HG03066 (cell line): ENCODE measurements at regions not wholly inside any gene's neighbourhood (a gene's known extent, or its start where the extent isn't known, plus 50 kb on each side); places are given as distances from the start of the nearest gene placed in this dataset.

Source experiments
- ATAC-seq: cut with Tn5 transposase; IDR thresholded peaks from one replicate; pipeline ENCODE4 v1.9.1; 2021; ENCODE audit warnings: low read depth; ENCODE audit not compliant: unreplicated experiment

DNA sequence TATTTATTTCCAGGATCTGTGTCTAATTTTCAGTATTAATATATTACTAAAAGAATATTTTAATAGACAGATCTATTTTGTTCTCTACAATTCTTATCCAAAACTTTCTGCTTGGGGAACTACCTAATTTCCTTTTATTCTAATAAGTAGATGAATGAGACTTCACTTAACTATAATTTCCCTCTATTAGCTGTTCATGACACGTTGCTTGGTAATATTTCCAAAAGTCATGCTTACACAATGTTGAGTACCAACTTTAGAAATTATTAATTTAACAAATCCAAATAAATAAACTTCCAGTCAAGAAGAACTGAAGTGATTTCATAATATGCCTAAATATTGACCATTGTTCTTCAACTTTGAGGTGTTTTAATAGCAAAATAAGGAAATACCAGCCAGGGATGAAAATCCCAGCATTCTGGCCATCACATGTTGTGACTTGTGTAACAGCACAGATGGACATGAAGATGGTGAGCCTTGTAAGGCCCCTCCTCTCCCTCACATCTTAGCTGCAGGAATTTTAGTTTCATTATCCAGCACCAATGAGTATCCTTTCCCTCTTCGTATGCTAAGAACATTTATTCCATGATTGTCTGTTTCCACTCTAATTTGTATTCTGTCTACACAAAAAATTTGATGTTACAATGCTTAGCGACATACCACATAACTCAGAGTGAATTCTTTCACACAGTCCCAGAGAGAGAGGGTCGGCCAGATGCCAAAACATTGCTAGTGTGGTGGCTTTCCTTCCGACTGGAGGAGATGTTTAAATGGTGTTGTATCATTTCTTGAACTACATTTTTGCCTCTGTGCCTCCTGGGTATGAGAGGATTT is 137.5 kb downstream of the FOXA2 start:
- ATAC-seq: no peak

DNA sequence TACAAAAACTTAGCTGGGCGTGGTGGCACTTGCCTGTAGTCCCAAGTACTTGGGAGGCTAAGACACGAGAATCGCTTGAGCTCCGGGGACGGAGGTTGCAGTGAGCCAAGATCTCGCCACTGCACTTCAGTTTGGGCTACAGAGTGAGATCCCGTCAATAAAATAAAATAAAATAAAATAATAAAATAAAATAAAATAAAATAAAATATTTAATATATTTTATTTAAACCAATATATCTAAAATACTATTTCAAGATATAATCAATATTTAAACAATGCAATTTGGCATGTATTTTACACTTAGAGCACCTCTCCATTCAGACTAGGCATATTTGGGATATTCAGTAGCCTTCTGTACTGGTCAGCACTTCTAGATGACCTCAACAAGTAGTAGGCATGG is 142.1 kb downstream of the FOXA2 start:
- no peak for ATAC-seq

DNA sequence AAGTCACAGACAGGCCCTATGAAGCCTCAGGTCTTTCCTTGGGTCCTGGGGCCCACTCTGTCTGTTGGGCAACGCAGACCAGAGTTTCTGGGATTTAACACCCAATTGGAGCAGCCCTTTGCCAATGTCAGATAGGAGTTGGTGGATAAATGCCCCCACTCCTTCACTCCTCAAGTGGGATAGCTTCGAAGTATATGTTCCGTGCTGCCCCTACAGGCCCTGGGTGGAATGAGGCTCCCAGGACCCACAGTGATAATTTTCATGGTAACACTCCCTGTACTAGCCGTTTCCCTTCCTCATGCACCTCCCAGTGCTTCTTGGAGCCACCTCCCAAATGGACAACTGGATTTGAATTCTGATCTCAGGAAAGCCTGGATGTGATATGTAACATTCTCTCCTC is 145.4 kb downstream of the FOXA2 start:
- no peak for ATAC-seq

DNA sequence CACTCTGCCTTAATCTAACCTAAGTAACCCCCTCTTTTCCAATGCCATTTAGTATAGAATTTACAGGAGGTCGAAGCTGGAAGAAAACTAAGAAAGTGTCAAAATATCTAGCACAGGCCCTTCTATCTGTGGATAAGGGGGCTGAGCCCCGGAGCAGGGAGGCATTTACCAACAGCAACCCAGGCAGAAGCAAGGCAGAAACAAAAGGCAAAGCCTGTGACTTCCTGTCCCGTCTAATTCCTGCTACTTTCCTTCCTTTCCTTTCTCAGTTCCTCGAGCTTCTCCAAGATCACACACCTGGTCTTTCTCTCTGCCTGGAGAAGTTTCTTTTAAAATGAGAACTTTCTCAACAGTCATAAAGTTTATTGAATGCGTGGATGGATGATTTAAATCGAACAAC is 146.0 kb downstream of the FOXA2 start:
- ATAC-seq: no peak

DNA sequence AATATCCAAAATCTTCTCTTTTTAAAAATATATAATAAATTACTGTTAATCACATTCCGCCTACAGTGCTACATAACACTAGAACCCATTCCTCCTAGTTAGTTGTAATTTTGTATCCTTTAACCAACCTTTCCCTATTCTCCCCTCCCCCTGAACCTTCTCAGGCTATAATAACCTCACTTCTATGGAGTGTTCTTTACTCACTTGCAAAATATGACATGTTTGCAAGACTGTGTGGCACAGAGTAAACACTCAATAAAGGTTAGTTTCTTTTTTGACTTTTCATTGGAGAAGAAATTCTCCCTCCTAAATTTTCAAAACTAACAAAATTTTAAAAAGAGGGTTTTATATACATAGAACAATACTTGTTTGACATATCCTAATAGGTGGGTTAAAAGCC is 147.0 kb downstream of the FOXA2 start:
- no peak for ATAC-seq

DNA sequence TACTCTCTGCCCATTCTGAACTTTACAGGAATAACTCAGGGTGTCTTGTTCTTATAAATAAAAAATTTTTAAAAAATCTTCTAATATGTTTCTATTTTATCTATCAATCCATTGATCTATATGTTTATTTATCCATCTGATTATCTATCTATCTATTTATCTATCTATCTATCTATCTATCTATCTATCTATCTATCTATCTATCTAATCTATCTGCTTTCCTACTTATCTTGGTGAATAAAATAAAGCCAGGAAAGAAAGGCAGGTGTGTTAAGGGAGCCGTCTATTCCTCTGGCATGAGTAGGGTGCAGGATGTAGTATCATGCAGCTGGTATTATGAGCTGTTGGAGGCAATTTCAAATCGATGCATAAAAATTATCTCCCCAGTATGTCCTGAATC is 153.0 kb downstream of the FOXA2 start:
- no peak for ATAC-seq

DNA sequence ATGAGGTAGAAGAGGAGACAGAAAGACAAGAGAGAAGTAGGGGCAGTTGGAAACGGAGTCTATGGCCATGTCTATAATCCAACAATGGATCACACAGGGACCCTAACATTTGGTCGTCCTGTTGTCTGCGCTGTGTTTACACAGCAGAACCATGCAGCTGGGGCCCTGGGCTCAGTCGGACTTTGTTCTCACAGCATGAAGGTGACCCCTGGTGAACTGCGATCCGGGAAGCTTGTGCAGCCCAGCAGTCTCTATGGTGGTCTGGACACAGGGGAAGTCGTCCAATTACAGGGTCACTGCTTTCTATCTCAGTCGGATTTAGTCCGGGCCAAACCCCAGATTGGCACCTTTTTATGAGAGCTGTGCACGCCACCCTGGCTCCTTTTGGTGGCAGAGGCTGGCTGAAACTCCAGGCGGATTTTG is 153.6 kb downstream of the FOXA2 start:
- ATAC-seq: no peak

DNA sequence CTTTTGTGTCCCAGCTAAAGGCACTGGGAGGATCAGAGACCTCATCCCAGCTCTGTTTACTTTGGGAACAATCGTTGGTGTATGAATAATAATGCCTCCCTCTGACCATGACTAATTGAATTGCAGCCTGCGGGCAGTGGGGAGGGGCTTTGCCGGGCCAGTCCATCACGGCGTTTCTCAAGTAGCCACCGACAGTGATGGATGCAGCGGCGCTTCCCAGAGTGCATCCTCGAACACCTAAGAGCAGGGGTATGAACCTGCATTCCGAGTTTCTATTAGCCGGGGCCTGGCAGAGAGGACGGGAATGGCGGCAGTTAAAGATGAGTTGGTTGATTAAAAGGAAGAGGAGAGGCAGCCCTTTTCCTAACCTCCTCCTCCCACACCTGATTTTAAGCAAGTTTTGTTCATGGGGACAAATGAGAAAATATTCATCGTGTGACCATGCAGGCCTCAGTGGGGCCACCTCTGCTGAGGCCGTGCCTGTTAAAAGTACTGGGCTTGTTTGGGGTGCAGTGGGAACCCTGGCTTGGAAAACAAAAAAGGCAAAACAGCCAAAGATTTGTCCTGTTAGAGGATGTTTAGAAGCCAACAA is 154.1 kb downstream of the FOXA2 start:
- no peak for ATAC-seq

DNA sequence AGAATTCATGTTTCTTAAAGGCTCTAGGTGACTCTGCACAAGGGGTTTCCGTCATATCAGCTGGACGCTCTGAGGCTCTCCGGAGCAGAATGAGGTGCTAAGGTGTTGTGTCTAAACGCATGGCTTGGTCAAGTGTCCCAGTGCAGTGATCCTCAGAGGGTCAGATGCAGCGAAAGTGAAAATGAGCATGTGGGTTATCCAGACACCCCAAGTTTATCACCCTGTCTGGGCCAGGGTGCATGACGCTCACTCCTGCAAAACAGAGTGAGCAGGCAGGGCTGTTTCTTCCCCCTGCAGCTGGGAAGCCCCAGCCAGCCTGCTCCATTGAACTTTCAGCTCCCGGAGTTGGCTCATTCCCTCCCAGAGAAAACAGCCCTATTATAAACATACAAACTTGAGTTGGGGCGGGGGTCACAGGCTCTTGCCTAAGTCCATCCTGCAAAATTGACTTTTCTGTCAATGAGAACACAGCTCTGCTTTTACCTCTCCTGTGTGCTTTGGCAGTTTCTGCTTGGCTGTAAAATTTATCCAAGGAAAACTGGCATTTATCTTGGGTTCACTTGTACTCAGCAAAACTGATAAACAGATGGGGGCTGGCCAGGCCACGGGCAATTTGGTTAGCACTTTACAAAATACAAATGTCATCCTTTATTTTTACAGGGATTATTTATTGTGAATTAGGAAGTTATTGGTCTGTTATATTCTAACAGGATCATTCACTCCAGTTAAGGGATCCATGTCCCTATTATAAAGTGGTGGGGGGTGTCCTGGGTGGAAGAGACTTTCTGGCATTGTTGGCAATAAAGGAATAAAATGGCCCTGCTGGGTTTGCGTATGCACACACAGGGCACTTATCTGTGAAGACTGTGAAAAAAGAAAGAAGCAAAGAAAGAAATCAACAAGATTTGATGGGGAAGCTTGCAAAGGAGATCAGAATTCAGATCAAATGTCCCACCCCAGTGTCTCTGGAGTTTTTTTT is 154.9 kb downstream of the FOXA2 start:
- ATAC-seq: no peak

DNA sequence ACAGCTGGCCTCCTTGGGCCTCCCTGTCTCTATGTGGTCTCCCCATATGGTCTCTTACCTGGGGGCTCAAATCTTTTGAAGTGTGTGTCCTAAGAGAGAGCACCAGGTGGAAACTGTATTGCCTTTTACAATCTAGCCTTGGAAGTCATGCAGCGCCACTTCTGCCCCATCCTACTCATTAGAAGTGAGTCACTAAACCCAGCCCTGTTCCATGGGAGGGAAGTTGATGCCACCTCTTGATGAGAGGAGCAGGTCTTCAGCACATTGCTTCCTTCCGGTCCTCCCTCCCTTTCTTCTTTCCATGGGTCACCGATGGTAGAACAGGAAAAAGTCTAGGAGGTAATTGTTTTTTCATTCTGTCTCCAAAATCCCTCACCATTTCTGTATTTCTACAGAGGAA is 156.3 kb downstream of the FOXA2 start:
- ATAC-seq: no peak

DNA sequence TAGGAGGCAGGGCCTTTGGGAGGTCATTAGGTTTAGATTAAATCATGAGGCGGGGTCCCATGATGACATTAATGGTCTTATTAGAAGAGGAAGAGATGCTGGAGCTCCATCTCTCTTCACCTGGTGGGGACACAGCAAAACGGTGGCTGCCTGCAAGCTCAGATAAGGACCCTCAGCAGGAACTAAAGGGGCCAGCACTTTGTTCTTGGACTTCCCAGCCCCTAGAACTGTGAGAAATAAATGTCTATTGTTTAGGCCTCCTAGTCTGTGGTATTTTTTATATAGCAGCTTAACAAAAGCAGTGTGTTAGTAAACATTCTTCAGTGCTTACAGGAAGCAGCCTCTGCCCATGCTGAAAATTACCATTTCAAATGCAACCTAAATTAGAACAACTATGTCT is 157.6 kb downstream of the FOXA2 start:
- ATAC-seq: no peak

DNA sequence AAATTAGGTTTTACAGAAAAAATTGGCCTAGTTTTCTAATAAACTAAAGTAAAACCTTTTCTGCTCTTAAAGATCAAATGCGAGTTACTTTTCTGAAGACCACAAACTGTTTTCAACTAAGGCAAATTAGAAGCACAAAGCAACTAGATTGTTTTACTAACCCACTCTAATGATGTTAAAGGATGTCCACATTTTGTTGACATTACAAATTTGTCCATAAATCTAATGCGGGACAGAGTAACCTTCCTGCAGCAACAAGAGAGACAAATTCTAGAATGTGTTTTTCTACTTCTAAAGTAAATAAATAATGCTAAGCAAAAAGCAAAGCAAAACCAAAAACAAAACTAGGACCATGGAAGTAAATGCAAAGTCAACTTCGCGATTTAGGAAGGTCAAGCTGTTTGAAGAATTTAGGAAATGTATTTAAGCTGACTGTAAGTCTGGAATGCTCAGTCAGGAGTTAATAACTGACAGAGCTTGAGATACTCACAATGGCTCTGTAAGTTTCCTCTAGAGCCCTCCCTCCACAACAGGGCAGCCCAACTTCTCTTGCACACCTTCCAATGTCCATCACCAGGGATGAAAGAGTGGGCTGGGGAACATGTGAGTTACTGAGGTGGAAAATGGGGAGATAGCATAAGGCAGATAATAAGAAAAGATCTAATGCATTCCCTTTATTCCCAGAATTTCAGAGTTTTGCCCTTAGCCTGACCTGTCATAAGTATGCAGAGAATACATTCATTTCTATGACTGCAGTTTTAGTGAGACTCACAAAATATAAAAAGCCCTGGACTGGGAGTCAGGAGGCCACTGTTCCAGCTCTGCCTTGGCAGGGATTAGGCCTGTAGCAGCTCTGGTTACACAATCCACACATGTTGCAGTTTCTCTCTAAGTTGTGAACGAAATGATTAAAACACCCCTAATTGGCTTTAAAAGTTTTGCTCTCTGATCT is 158.8 kb downstream of the FOXA2 start:
- ATAC-seq: no peak

DNA sequence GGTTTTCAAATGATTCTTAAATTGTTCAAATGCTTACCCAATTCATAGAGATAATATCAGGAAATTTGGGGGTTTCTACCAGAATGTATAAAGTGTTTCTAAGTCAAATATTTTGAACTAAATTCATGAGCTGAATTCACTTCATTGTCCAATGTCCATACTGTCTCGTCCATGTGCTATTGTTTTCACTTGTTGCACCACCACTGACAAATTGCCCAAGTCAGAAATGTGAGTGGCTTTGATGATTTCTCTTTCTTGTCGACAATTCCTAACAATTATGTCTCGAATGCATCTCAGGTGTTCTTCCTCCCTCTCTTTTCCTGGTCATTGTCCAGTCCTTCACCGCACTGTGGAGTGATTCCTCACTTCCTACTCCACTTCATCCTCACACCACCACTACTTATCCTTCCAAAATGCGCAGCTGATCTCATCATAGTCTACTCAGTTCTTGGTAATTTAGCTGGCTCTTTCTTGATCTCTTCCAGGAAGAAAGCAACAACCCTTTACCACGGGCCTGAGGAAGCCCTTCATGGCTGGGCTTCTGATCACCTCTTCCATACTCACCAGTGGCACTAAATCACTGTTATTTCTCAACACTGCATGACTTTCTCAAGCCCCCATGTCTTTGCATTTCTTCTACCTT is 161.1 kb downstream of the FOXA2 start:
- no peak for ATAC-seq

DNA sequence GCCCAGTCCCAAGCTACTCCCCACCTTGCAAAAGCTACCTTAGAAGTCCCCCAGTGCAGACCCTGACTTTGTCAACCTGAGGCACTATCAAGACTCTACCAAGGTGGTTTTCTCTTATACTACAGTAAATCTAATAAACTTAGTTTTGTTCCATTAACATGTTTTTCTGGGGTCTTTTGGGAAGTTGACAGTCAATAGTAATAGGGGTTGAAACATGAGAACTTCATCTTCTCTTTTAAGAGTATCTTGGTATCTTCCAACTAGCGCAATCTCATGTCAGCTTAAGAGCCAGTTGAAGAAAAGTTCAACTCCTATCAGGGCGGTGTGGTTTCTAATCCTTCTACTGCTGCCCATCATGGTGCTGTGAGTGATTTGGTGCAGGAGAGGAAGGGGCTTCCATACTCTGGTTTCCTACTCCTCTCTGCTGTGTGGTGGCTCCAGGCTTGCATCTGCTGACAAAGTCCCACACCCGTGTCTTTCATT is 164.2 kb downstream of the FOXA2 start:
- ATAC-seq: no peak

DNA sequence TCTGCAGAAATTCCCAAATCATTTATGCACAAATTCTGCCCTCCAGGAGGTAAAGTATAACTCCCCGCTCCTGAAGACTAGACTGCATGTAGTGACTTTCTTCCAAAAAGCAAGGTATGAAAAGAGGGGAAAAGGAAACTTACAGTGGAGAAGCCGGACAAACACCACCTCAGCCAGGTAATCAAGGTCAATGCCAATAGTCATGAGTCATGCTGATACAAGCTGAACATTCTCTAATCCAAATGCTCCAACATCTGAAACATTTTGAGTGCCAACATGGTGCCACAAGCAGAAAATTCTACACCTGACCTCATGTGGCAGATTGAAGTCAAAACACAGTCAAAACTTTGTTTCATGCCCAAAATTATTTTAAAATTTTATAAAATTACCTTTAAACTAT is 165.6 kb downstream of the FOXA2 start:
- ATAC-seq: no peak

DNA sequence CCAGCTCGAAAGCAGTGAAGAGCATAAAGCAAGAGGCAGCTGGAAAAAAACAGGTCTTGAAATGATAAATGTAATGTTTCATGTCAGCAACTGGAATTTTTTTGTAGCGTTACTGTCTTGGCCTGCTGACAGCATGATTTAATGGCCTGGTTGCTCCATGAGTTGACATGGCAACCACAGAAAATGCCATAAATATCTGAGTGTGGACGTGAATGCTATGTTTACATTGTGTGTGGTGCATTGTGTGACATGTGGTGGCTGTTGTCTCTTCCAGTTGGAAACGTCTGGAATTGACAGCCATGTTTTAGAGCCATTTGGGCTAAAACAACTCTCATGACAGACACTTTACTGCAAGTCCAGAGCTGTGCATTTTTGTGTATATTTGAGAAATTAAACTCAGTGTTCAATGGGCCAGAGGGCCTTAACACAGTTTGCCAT is 170.0 kb downstream of the FOXA2 start:
- no peak for ATAC-seq

DNA sequence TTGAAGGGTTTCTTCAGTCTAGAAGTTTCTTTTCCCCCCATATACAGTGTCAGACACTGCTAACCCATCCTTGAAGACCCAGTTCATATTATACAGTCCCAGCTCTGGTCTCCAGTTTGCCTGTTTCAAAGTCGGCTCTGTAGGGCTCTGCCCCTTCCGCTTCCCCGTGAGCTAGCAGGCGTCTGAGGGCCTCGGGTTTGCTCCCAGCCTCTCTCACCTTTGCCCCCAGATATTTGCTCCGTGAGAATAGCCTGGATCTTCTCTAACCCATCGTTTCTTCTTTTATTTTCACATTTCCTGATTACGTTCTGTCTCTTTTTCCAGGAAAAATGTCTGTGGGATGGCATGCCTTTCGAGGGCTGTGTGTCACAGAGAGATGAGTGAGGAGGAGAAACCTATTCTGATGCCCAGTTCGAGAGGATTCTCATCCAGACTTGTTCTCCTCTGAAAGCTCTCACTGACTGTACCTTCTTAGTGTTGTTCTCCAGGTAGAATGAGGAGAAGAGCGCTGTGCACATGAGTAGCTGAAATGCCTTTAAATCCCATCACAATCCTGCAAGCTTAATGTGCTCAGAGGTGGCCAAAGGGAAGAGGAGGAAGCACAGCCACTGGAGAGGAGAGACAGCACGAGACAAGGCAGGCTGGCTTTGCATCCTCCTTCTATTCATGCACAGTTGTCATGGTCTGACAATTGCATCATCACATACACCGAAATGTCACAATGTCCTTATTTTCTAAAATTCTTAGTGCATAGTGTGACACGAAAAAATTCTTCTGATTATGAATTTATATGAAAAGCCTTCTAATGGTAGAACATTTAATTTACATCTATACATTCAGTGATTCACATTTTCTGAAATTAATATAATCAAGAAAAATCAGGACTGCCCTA is 171.1 kb downstream of the FOXA2 start:
- ATAC-seq: no peak

DNA sequence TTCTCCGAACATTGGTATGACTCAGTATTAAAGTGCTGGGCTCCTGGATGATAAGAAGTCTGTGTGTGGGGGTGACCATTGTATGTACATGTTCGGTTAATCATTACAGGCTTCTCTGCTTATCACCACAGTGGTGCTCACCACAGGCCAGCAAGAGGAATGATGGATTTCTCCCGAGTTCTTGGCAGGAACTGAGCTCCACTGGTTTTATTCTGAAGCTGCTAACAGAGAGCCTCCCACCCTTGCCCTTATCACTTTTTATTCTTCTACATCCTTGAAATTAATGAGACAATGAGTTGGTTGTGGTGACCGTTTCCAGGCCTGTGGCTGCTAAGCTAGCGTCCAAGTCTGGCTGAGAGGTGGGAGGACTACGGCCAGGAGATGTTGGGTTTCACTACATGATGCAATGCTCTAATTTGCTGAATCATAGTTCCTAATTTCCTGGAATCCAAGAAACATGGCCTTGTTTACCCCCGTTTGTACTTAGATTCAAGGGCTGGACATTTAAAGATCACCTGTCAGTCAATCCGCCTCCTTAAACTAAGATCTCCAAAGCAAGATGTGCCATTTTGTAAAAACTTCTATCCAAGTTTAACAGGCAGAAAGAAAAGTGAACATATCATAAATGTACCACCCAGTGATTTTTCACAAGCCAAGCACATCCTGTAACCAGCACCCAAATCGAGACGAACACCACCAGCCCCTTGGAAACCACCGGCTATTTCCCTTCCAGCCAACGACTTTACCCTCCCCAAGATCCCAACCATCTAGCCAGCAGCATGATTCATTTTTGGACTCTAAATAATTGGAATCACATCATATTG is 172.5 kb downstream of the FOXA2 start:
- ATAC-seq: no peak
